ENCODE measurements at regions not wholly inside any gene's neighbourhood (a gene's known extent, or its start where the extent isn't known, plus 50 kb on each side); places are given as distances from the start of the nearest gene placed in this dataset.

DNA sequence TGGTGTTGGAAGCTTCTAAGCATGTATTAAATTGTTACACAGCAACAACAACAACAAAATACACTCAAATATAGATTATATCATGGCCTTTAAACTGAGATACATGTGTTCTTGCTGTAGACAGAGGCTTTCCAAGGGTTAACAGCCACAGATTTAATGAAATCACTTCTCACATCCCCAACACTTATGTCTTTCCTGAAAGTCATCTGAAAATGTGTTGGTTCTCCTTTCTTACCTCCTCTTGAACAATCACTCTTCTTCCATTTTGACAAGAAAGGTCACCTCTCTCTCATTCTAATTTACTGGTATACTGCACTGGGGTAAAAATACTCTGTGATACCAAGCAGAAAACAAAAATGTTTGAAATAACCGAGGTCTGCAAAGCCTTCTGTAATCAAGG lies 507.3 kb upstream of the KCNMB2 start:
- no peaks in the 10 kb centered on the region for H3K27me3 Mint-ChIP-seq (ENCODE audit: low read depth)
- H3K4me1 Mint-ChIP-seq (ENCODE audit: low read depth): no peaks in the 10 kb centered on the region
- ChIA-PET CTCF (no interaction called here), POLR2A (no interaction called here)
- DNase-seq (no peak), ATAC-seq (no peak)
- H3K9me3 Mint-ChIP-seq (ENCODE audit: insufficient read depth): no peaks in the 10 kb centered on the region
- H3K27ac Mint-ChIP-seq: no peak overlapping the region
- H3K36me3 Mint-ChIP-seq (ENCODE audit: low read depth): no peaks in the 10 kb centered on the region
- H3K4me3 Mint-ChIP-seq: no peak overlapping the region

DNA sequence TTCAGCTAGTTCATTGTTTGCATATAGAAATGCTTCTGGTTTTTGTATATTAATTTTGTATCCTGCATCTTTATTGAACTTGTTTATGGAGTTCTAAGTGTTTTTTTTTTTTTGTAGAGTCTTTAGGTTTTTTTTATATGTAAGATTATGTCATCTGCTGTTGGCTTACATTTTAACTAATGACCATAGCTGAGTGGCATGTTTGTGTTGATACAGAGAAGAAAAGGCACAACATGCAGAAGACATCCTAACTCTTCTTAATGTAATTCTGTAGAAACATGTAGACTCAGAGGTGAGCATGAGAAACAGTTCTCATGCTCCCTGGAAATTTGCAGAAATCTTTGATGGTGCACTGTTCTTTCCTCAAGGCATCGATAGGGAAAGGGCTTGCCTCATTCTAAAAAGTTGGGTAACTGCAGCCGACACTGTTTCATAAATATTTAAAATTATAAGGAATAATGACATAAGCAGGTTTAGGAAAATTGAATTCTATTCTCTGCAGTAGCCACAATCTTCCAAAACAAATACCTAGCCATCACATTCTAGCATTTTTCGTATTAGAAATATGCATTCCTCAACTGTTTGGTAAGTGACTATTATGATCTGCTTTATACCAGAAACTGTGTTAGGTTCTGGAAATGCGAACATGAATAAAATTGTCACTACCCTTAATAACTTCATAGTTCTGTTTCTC lies 499.6 kb upstream of the KCNMB2 start:
- POLR2A ChIA-PET: no interaction called here
- no peak overlapping the region for H3K4me3 Mint-ChIP-seq
- ATAC-seq (no peak), DNase-seq (no peak)
- CTCF ChIA-PET: no interaction called here
- no peaks in the 10 kb centered on the region for H3K27me3 Mint-ChIP-seq (ENCODE audit: low read depth)
- H3K9me3 Mint-ChIP-seq (ENCODE audit: insufficient read depth): peaks cover 4% of the 10 kb centered on the region
- no peaks in the 10 kb centered on the region for H3K4me1 Mint-ChIP-seq (ENCODE audit: low read depth)
- H3K27ac Mint-ChIP-seq: no peak overlapping the region
- no peaks in the 10 kb centered on the region for H3K36me3 Mint-ChIP-seq (ENCODE audit: low read depth)

DNA sequence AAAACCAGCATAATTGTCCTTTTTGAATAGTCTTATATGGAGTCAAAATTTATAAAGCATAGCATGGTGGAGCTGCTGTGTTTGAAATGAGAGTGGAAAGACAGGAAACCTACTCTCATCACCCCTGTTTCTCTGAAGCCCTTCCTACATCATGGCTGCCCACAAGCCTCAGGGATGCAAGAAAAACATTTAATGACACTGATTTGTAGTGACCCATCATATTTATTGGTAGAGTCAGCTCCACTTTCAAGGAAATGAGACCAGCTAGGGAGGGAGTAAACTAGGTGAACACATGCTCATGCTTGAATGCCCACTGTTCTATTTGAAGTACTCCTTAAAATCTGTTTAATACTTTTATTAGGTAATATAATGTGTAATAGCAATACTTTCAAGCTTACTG lies 494.3 kb upstream of the KCNMB2 start:
- POLR2A ChIA-PET: no interaction called here
- Mint-ChIP-seq H3K4me3 (no peak overlapping the region), H3K27me3 (ENCODE audit: low read depth) (no peaks in the 10 kb centered on the region), H3K36me3 (ENCODE audit: low read depth) (no peaks in the 10 kb centered on the region), H3K4me1 (ENCODE audit: low read depth) (no peaks in the 10 kb centered on the region), H3K27ac (no peak overlapping the region), H3K9me3 (ENCODE audit: insufficient read depth) (no peaks in the 10 kb centered on the region)
- CTCF ChIA-PET: no interaction called here
- no peak for DNase-seq
- ATAC-seq: no peak

DNA sequence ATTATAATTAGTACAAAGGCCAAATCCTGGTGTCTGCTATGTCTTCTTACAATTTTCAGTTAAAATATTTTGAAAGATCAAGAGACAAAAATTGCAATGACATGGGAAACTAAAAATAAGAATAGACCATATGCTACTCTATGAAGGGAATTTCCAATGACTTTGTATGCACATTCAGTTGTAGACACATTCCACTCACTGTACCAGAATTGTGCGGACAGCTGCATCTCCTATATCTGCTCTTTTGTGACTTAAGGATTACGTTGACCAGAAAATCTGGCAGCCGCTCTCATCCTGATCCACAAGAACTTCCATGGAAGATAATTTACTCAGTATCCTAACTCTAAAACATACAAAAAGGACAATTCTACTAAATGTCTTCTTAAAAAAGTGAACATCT lies 493.9 kb upstream of the KCNMB2 start:
- H3K9me3 Mint-ChIP-seq (ENCODE audit: insufficient read depth): no peaks in the 10 kb centered on the region
- H3K4me3 Mint-ChIP-seq: no peak overlapping the region
- no peak overlapping the region for H3K27ac Mint-ChIP-seq
- no peaks in the 10 kb centered on the region for H3K4me1 Mint-ChIP-seq (ENCODE audit: low read depth)
- ChIA-PET CTCF (no interaction called here), POLR2A (no interaction called here)
- ATAC-seq (no peak), DNase-seq (no peak)
- no peaks in the 10 kb centered on the region for H3K27me3 Mint-ChIP-seq (ENCODE audit: low read depth)
- H3K36me3 Mint-ChIP-seq (ENCODE audit: low read depth): no peaks in the 10 kb centered on the region

DNA sequence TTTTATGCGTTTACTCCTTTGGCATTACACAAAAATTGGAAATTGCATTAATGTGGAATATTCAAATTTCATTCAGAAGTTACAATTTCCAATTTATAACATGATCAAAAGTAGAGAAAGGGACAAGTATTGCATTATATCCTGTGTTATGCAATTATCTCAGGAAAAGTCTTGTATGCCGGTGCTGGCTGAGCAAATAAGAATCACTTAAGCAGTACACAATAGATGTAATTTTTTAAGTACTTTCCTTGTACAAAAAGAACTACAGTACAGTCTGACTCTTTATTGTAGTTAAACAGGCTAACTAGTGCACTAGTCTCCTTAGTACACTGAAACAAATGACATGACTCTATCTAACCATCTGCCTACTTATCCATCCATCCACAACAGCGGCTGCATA lies 493.2 kb upstream of the KCNMB2 start:
- ChIA-PET POLR2A (no interaction called here), CTCF (no interaction called here)
- no peaks in the 10 kb centered on the region for H3K9me3 Mint-ChIP-seq (ENCODE audit: insufficient read depth)
- ATAC-seq (no peak), DNase-seq (no peak)
- H3K27ac Mint-ChIP-seq: no peak overlapping the region
- no peak overlapping the region for H3K4me3 Mint-ChIP-seq
- H3K27me3 Mint-ChIP-seq (ENCODE audit: low read depth): no peaks in the 10 kb centered on the region
- H3K4me1 Mint-ChIP-seq (ENCODE audit: low read depth): no peaks in the 10 kb centered on the region
- H3K36me3 Mint-ChIP-seq (ENCODE audit: low read depth): no peaks in the 10 kb centered on the region

DNA sequence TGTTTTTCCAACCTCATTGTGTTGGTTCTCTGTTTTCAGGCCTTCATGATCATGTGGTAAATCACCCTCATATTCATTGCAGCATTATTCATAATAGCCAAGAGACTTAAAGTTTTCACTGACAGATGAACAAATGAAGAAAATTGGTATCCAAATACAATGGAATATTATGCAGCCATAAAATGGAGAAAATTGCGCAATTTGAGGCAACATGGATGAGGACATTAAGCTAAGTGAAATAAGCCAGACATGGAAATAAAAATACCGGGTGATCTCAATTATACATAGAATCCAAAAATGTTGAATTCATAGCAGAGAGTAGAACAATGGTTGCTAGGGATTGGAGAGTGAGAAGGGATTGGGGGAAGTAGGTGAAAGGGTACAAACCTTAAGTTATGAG lies 491.9 kb upstream of the KCNMB2 start:
- POLR2A ChIA-PET: no interaction called here
- no peaks in the 10 kb centered on the region for H3K27me3 Mint-ChIP-seq (ENCODE audit: low read depth)
- no peaks in the 10 kb centered on the region for H3K4me1 Mint-ChIP-seq (ENCODE audit: low read depth)
- no peaks in the 10 kb centered on the region for H3K36me3 Mint-ChIP-seq (ENCODE audit: low read depth)
- CTCF ChIA-PET: no interaction called here
- DNase-seq (no peak), ATAC-seq (no peak)
- no peak overlapping the region for H3K4me3 Mint-ChIP-seq
- H3K27ac Mint-ChIP-seq: no peak overlapping the region
- H3K9me3 Mint-ChIP-seq (ENCODE audit: insufficient read depth): no peaks in the 10 kb centered on the region

DNA sequence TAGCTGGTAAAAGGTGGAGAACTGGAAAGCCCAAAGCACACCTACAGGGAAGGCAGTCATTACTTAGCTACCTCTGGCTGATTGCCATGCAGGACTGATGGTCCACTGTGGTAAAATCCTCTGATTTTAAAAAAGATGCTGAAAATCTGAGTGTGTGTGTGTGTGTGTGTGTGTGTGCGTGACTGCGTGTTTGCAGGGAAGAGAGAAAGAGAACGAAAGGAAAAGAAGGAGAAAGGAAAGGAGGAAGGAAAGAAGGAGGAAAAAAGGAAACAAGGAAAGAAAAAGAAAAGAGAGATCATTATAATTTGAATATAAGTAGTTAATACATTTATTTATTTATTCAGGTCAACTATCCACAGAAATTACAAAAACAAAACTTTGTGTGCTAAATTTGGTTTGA lies 488.7 kb upstream of the KCNMB2 start:
- Mint-ChIP-seq H3K36me3 (ENCODE audit: low read depth) (no peaks in the 10 kb centered on the region), H3K27me3 (ENCODE audit: low read depth) (no peaks in the 10 kb centered on the region), H3K4me3 (no peak overlapping the region), H3K4me1 (ENCODE audit: low read depth) (no peaks in the 10 kb centered on the region), H3K9me3 (ENCODE audit: insufficient read depth) (no peaks in the 10 kb centered on the region), H3K27ac (no peak overlapping the region)
- CTCF ChIA-PET: no interaction called here
- no peak for ATAC-seq
- no peak for DNase-seq
- POLR2A ChIA-PET: no interaction called here

DNA sequence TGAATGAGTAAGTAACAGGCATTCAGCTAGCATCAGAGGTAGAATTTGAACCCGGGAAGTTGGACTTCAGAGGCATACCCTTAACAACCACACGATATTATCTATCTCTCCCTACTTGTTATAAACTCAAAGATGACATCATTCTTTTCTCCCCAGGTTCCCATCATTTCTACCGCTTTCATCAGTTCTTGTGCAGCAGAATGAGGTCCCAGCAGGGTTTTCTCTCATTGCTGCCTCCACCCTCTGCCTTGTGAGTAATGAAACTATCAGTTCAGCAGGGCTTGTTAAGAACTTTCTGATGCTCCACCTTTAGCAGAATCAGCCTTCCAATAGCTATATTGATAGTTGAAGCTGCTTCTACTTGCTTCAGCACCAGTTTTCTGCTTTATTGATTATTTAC lies 487.5 kb upstream of the KCNMB2 start:
- Mint-ChIP-seq H3K4me3 (no peak overlapping the region), H3K27ac (no peak overlapping the region), H3K9me3 (ENCODE audit: insufficient read depth) (no peaks in the 10 kb centered on the region), H3K4me1 (ENCODE audit: low read depth) (no peaks in the 10 kb centered on the region), H3K27me3 (ENCODE audit: low read depth) (no peaks in the 10 kb centered on the region), H3K36me3 (ENCODE audit: low read depth) (no peaks in the 10 kb centered on the region)
- ChIA-PET POLR2A (no interaction called here), CTCF (no interaction called here)
- DNase-seq (no peak), ATAC-seq (no peak)

DNA sequence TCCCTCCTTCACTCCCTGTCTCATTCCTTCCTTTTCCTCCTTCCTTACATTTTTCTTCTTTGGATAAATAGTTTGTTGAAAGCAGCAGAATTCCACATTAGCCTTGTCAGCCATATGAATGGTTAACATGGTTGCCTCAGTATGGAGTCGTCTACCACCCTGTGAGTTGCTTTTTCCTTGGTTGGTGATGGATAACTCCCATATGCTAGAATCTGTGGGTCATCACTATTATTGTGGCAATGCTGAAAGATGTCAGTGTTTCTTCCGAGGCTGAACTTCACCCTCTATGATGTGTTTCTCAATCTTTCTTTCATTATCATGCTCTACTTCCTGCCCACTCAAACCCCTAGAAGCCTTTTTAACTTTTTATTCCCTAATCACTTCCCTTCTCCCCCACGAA lies 481.8 kb upstream of the KCNMB2 start:
- CTCF ChIA-PET: no interaction called here
- no peaks in the 10 kb centered on the region for H3K4me1 Mint-ChIP-seq (ENCODE audit: low read depth)
- no peak for ATAC-seq
- POLR2A ChIA-PET: no interaction called here
- no peak for DNase-seq
- H3K9me3 Mint-ChIP-seq (ENCODE audit: insufficient read depth): no peaks in the 10 kb centered on the region
- no peaks in the 10 kb centered on the region for H3K27me3 Mint-ChIP-seq (ENCODE audit: low read depth)
- H3K4me3 Mint-ChIP-seq: no peak overlapping the region
- no peak overlapping the region for H3K27ac Mint-ChIP-seq
- no peaks in the 10 kb centered on the region for H3K36me3 Mint-ChIP-seq (ENCODE audit: low read depth)

DNA sequence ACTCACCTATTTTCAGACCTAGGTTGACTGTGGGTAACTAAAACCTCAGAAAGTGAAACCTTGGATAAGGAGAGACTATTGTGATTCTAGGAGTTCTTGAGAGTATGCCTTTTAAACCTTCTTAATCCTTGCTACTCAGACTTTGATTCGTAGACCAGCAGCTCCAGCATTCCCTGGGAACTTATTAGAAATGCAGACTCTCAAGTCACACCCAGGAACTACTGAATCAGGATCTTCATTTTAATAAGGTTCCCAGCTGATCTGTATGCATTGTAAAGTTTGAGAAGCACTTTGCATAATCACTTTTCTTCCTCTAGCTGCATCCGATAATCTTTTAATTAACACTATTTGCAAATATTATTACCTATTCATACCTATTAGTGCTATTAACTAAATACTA lies 480.3 kb upstream of the KCNMB2 start:
- ATAC-seq: no peak
- H3K4me1 Mint-ChIP-seq (ENCODE audit: low read depth): no peaks in the 10 kb centered on the region
- no peaks in the 10 kb centered on the region for H3K36me3 Mint-ChIP-seq (ENCODE audit: low read depth)
- POLR2A ChIA-PET: no interaction called here
- H3K9me3 Mint-ChIP-seq (ENCODE audit: insufficient read depth): no peaks in the 10 kb centered on the region
- no peak overlapping the region for H3K4me3 Mint-ChIP-seq
- CTCF ChIA-PET: no interaction called here
- no peak for DNase-seq
- H3K27ac Mint-ChIP-seq: no peak overlapping the region
- no peaks in the 10 kb centered on the region for H3K27me3 Mint-ChIP-seq (ENCODE audit: low read depth)

DNA sequence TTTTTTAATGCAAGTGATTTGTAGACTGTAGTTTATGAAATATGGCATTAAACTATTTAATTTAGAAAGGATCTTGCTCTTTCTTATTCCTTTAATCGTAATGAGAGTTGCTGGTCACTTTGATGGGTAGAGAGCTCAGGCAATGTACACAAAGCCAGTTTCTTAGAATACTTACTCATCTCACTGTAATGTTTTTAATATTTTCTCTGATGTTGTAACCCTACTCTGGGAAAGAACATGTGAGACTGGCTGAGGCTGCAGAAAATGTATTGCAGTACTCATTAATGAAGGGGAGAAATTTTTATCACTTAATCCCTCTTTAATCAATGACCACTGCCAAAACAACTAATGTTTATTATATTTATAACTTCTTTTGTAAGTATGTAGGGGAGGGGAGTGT lies 479.4 kb upstream of the KCNMB2 start:
- Mint-ChIP-seq H3K27me3 (ENCODE audit: low read depth) (no peaks in the 10 kb centered on the region), H3K36me3 (ENCODE audit: low read depth) (no peaks in the 10 kb centered on the region), H3K4me1 (ENCODE audit: low read depth) (no peaks in the 10 kb centered on the region), H3K4me3 (no peak overlapping the region), H3K9me3 (ENCODE audit: insufficient read depth) (no peaks in the 10 kb centered on the region), H3K27ac (no peak overlapping the region)
- CTCF ChIA-PET: no interaction called here
- DNase-seq: no peak
- POLR2A ChIA-PET: no interaction called here
- no peak for ATAC-seq

DNA sequence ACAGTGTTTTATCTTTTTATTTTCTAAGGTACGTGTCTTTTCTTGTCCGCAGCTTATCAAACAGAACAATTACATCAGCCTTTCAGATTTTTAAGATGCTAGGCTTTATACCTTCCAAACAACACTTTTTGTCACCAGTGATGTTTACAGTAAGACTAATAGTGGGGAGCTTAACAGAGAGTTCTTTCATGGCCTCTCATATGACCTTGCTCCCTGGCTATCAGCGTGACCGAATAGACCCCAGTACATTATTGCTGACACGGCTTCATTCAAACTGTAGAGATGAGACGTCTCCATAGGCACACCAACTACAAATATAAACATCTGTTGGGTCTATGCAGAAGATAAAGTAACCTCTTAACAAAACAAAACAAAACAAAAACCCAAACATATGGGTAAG lies 477.6 kb upstream of the KCNMB2 start:
- Mint-ChIP-seq H3K36me3 (ENCODE audit: low read depth) (no peaks in the 10 kb centered on the region), H3K27ac (no peak overlapping the region), H3K9me3 (ENCODE audit: insufficient read depth) (no peaks in the 10 kb centered on the region), H3K4me3 (no peak overlapping the region), H3K4me1 (ENCODE audit: low read depth) (no peaks in the 10 kb centered on the region), H3K27me3 (ENCODE audit: low read depth) (no peaks in the 10 kb centered on the region)
- ATAC-seq: no peak
- POLR2A ChIA-PET: no interaction called here
- CTCF ChIA-PET: no interaction called here
- DNase-seq: no peak

DNA sequence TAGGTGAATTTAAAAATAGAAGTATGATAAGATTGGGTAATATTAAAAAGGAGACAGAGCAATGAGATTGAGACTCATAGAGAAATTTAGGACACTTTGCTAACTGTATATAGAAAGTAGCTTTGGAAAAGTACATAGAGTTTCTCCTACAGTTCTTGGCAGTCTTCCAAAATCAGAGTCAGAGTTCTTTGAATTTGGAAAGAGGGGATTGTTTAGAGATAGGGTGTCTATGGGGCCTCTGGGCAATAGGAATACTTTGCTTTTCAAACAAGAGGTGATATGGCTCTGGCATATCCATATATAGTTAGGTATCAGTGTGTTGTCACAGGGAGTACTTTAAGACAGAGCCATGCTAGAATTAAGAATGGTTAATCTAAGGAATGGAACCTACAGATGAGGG lies 477.1 kb upstream of the KCNMB2 start:
- H3K27me3 Mint-ChIP-seq (ENCODE audit: low read depth): no peaks in the 10 kb centered on the region

More for the DNA sequence above, 477.1 kb upstream of the KCNMB2 start:
- DNase-seq (no peak), ATAC-seq (no peak)
- no peak overlapping the region for H3K27ac Mint-ChIP-seq
- no peak overlapping the region for H3K4me3 Mint-ChIP-seq
- no peaks in the 10 kb centered on the region for H3K9me3 Mint-ChIP-seq (ENCODE audit: insufficient read depth)
- ChIA-PET POLR2A (no interaction called here), CTCF (no interaction called here)
- no peaks in the 10 kb centered on the region for H3K36me3 Mint-ChIP-seq (ENCODE audit: low read depth)
- no peaks in the 10 kb centered on the region for H3K4me1 Mint-ChIP-seq (ENCODE audit: low read depth)
